HG02884 (cell line): ENCODE measurements at regions not wholly inside any gene's neighbourhood (a gene's known extent, or its start where the extent isn't known, plus 50 kb on each side); places are given as distances from the start of the nearest gene placed in this dataset.

Experiments
- ATAC-seq: cut with Tn5 transposase; IDR thresholded peaks from one replicate; pipeline ENCODE4 v1.9.1; 2021; ENCODE audit warnings: mild to moderate bottlenecking, moderate library complexity; ENCODE audit not compliant: unreplicated experiment

- ATAC-seq: no peak
These were observed 65.6 kb upstream of the DUSP5 start for GRCh38 chr10:110432084-110432483.

DNA sequence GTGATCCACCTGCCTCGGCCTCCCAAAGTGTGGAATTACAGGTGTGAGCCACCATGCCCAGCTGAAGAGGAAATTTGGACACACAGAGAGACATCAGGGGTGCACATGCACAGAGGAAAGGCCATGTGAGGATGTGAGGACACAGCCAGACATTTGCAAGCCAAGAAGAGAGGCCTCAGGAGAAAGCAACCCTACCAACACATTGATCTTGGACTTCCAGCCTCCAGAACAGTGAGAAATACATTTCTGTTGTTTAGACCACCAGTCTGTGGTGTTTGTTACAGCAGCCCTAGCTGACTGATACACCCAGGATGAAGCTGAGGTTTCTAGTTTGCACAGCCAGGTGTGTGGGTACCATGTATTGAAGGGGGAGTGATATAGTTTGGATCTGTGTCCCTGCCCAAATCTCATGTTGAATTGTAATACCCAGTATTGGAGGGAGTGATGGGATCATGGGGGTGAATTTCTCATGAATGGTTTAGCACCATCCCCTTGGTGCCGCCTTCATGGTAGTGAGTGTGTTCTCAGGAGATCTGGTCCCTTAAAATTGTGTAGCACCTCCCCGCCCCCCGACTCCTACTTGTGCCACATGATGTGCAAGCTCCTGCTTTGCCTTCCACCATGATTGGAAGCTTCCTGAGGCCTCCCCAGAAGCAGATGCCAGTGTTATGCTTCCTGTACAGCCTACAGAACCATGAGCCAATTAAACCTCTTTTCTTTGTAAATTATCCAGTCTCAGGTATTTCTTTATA lies 64.7 kb upstream of the DUSP5 start:
- ATAC-seq: no peak

DNA sequence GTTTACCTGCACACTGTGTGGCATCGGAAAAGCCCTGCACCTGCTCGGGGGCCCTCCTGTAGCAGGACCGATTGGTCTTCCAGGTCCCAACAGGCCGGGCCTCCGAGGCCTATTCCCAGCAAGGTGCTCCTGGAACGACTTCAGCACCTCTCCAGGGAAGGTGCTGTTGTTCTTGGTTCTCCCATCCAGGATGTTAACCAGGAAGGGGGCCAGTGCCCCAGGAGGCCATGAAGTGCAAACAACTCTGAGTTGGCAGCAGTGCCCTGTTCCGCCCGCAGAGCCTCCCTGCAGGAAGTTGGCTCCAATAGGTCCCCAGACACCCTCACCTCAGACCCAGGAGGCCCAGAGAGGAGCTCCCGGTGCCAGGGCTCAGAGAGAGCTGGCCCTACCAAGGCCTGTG lies 64.0 kb upstream of the DUSP5 start:
- ATAC-seq: no peak

GRCh38 chr10:110434489-110435096 lies 63.1 kb upstream of the DUSP5 start:
- ATAC-seq: no peak

DNA sequence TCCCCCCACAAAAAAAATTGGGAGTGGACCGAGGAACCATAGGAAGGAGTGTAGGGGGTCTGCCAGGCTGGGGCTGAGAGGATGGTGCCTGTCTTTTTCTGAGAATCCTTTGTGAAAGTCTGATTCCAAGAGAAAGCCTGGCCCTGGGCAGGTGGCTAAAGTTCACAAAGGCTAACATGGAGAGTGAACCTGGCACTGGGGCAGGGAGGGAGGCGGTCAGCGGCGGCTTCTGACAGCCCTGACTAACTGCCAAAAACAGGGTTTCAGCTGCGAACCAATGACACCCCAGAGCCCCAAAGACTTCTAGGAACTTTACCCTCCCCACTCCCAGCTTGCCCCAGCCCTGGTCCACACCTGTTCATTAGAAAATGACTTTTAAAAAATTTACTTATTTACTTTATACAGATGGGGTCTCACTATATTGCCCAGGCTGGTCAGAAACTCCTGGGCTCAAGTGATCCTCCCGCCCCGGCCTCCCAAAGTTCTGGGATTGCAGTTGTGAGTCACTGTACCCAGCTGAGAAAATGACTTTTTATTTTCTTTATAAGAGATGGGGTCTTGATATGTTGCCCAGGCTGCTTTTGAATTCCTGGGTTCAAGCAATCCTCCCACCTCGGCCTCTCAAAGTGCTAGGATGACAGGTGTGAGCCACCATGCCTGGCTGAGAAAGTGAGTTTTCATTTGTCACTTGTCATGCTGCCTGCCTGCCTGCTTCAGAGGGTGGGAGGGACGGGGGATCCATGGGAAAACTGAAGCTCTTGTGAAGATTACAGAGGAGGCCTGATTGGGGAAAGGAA lies 61.0 kb upstream of the DUSP5 start:
- no peak for ATAC-seq

DNA sequence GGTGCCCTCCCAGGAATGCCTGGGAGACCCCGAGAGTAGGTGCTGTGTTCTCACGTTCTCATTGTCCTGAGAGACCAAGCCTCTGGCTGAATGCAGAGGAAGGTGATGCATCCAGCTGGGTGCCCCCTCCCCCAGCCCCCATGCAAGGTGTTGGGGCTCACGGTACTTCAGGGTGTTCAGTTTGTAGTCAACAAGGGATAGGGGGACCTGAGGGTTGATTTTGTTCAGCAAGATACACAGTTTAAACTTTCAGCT lies 60.4 kb upstream of the DUSP5 start:
- no peak for ATAC-seq

DNA sequence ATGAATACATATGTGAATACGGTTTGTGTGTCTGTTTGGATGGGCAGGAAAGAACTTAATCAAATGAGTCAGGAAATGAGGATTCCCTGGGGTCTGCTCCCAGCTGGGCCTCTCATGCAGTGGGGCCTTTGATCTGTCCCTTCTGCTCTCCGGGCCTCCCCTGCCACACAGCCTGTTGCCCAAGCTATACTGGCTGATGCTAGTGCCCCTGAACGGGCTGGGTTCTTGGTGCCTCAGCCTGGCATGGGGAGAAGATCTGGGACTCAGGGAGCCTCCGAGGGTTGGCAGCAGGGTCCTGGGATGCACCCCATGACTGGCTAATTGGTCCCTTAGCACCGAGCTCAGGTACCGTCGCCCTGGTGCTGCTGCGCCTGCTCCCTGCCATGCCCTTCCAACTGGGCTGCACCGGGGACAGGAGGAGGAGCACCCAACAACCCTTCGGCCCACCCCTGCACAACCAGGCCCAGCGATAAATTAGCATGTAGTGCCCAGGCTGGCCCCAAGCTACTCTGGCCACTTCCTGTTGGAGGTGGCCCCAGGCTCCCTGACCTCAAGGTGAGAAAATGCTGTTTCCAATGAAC lies 59.9 kb upstream of the DUSP5 start:
- ATAC-seq: no peak

GRCh38 chr10:110442746-110443145 lies 55.0 kb upstream of the DUSP5 start:
- ATAC-seq: no peak

- ATAC-seq: no peak
These were observed 54.3 kb upstream of the DUSP5 start for GRCh38 chr10:110443239-110444003.

GRCh38 chr10:110444004-110444337 lies 53.7 kb upstream of the DUSP5 start:
- ATAC-seq: no peak

GRCh38 chr10:110445871-110446270 lies 51.8 kb upstream of the DUSP5 start:
- ATAC-seq: no peak

GRCh38 chr10:110446277-110446676 lies 51.4 kb upstream of the DUSP5 start:
- ATAC-seq: no peak

GRCh38 chr10:110446954-110447608 lies 50.6 kb upstream of the DUSP5 start:
- ATAC-seq: no peak

DNA sequence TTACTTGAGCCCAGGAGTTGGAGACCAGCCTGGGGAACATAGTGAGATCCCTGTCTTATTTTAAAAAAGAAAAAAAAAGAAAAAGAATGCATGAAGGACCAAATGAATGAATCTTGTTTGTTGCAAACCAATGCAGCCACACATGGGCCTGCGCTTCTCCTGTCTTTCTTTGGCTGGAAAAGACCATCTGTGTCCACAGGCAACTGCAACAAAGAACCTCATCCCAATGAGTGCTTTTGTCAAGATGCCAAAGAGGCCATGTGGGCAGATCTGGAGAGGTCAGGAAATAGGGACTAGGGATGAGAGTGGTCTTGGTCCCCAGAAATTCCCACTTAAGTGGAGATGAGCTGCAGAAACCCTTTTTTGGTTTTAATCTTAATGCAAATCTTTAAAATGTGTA lies 49.8 kb upstream of the DUSP5 start:
- no peak for ATAC-seq
